Fibroblast of the aortic adventitia (primary cell): ENCODE measurements at regions not wholly inside any gene's neighbourhood (a gene's known extent, or its start where the extent isn't known, plus 50 kb on each side); places are given as distances from the start of the nearest gene placed in this dataset. TPM values are rescaled to one million over a fixed set of nuclear protein-coding genes. Genes with fewer than 3 reads are reported as not detected.

Experiments used
- DNase-seq: peaks from one replicate; pipeline ENCODE4 v3.0.0-alpha.2; 2010; ENCODE audit warnings: low read depth
- H3K4me3 ChIP-seq: 2 replicates; pipeline ENCODE4 v1.5.1; 2011; ENCODE audit warnings: low read depth, mild to moderate bottlenecking, control low read depth, low read length, moderate library complexity
- small RNA-seq: library from RNA; depleted of rRNA; stranded (forward); fragments of <200 nt; gene quantifications from one replicate; pipeline ENCODE3, GENCODE V24; 2012
- TF ChIP-seq, protein P1 (sequence below): IDR thresholded peaks from 2 replicates; pipeline ENCODE4 v1.5.1; 2011; ENCODE audit warnings: mild to moderate bottlenecking, low read length, control low read depth, inconsistent platforms; ENCODE audit not compliant: insufficient read depth

DNA sequence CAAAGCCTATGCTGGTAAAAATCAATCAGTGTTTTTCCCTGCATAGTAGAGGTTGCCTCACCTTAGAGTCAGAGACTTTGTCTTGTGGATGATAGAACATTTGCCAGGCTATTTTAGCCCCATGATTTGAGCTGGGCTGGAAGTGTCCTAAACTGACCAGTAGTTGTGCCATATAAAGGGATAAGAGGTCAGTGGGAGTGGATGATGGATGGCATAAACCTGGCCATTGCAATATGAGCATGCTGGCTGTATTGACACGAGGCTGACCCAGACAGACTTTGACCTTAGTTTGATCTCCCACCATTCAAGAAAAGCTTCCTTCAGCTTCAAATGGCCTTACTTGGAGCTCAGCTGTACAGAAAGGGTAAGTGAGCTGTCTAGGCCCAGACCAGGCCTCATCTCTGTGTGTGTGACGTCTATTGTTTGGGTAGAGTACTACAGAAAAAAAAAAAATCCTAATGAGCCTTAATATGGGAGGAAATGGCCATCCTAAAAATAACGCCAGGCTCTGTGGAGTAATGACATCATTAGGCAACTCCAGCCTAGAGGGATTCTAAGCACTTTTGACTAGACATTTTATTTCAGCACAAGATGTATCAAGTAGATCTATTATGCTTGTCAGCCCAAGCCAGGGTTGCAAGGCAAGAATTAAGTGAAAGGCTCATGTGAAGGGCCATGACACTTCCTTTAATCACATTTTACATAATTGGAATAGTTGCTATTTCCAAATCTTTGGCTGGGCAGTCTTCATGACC lies 51.3 kb upstream of the CADM1 start:
- no peak for DNase-seq
- H3K4me3 ChIP-seq = no peak overlapping the region
- TF ChIP-seq, protein P1, sequence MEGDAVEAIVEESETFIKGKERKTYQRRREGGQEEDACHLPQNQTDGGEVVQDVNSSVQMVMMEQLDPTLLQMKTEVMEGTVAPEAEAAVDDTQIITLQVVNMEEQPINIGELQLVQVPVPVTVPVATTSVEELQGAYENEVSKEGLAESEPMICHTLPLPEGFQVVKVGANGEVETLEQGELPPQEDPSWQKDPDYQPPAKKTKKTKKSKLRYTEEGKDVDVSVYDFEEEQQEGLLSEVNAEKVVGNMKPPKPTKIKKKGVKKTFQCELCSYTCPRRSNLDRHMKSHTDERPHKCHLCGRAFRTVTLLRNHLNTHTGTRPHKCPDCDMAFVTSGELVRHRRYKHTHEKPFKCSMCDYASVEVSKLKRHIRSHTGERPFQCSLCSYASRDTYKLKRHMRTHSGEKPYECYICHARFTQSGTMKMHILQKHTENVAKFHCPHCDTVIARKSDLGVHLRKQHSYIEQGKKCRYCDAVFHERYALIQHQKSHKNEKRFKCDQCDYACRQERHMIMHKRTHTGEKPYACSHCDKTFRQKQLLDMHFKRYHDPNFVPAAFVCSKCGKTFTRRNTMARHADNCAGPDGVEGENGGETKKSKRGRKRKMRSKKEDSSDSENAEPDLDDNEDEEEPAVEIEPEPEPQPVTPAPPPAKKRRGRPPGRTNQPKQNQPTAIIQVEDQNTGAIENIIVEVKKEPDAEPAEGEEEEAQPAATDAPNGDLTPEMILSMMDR = no peak

Small RNA genes in the stretch of these regions (small RNA-seq; reads per million reads assigned to genes)
- not detected for gene AP000770.2
- not detected for gene RF01210
- gene RPL12P46 = not detected
